Right lobe of liver (tissue), 6 donors: ENCODE measurements at regions not wholly inside any gene's neighbourhood (a gene's known extent, or its start where the extent isn't known, plus 50 kb on each side); places are given as distances from the start of the nearest gene placed in this dataset.

Experiments used
- ATAC-seq, 4 donors: fragments of 200-7000 bp; cut with Tn5 transposase; one replicate each; pipeline ENCODE4 v1.9.1; 2020; ENCODE audit warnings: mild to moderate bottlenecking in 4 of 4, moderate library complexity in 4 of 4
- DNase-seq, 3 donors: peaks; one replicate each; pipeline ENCODE4 v3.0.0-alpha.2; 2020
- H3K27ac ChIP-seq, 3 donors: fragments of 200-600 bp; one replicate each; pipeline ENCODE4 v1.8.0; 2022
- H3K27me3 ChIP-seq, 2 donors: fragments of 200-600 bp; one replicate each; pipeline ENCODE4 v1.8.0; 2022
- H3K36me3 ChIP-seq, 4 donors: fragments of 200-600 bp; sonication (generic) in 1 of 4; one replicate each; pipeline versions ENCODE4 v1.5.1 to v1.8.0; 2017 to 2022; ENCODE audit warnings: control low read depth in 1 of 4
- H3K4me1 ChIP-seq, 4 donors: fragments of 200-600 bp; sonication (generic) in 1 of 4; one replicate each; pipeline versions ENCODE4 v1.5.1 to v1.8.0; 2017 to 2022; ENCODE audit warnings: control low read depth in 1 of 4
- H3K4me3 ChIP-seq, 3 donors: fragments of 200-600 bp; one replicate each; pipeline ENCODE4 v1.8.0; 2022
- H3K9me3 ChIP-seq, 4 donors: fragments of 200-600 bp; sonication (generic) in 1 of 4; one replicate each; pipeline versions ENCODE4 v1.5.1 to v1.8.0; 2017 to 2022; ENCODE audit warnings: control low read depth in 1 of 4
- CTCF ChIP-seq, 4 donors: fragments of 200-600 bp in 3 of 4; fragments of 450-650 bp in 1 of 4; IDR thresholded peaks; one replicate each; pipeline versions ENCODE4 v1.5.1 to v1.8.0; 2016 to 2022; ENCODE audit warnings: antibody characterized with exemption in 4 of 4, mild to moderate bottlenecking in 2 of 4
- POLR2A ChIP-seq: fragments of 450-650 bp; IDR thresholded peaks from one replicate; pipeline ENCODE4 v1.6.1; 2017; ENCODE audit warnings: antibody characterized with exemption, mild to moderate bottlenecking
- WGBS: methylation state at CpG from one replicate; pipeline ENCODE4 v1.1.6; 2018; ENCODE audit warnings: low coverage, low lambda C conversion rate; ENCODE audit not compliant: insufficient coverage; ENCODE audit errors: missing lambda C conversion rate; 5-methylcytosine and 5-hydroxymethylcytosine counted together
- intact Hi-C, 2 donors: fragments of 100-400 bp; cut with DNase I; formaldehyde crosslinking; loops; one replicate each; pipeline versions ENCODE4 v1.11.2 to v1.14.1; 2022
- donor health status: DM: no; HTN: yes; CAD: no.
- donor health status: DM: no; HTN: no; CAD: no.
- donor health status: DM: no; HTN: no; CAD: no.
- donor health status: DM: no; HTN: yes; CAD: no.
- donor health status: DM: no; HTN: yes; CAD: no.

- H3K4me1 ChIP-seq, result no peaks in the 10 kb centered on the region
- H3K9me3 ChIP-seq, result no peaks in the 10 kb centered on the region
- H3K4me3 ChIP-seq, result no peak overlapping the region
- no peak for TF ChIP-seq POLR2A
- no peak for TF ChIP-seq CTCF (IDR thresholded peaks at IDR 0.05)
- no peaks in the 10 kb centered on the region for H3K27me3 ChIP-seq
- DNase-seq (no peak), ATAC-seq (no peak)
- no peak overlapping the region for H3K27ac ChIP-seq
- H3K36me3 ChIP-seq, result no peaks in the 10 kb centered on the region
- WGBS, result 52% methylated on average over 2 of the region's 2 CpGs
- intact Hi-C loops, result no loop called here
Measured at GRCh38 chr18:73927496-73927895, 220.1 kb downstream of the FBXO15 start.

- DNase-seq (no peak), ATAC-seq (no peak)
- H3K4me1 ChIP-seq, result no peaks in the 10 kb centered on the region
- H3K27ac ChIP-seq, result no peak overlapping the region
- H3K4me3 ChIP-seq, result no peak overlapping the region
- intact Hi-C loops, result no loop called here
- no peaks in the 10 kb centered on the region for H3K36me3 ChIP-seq
- TF ChIP-seq POLR2A (no peak), CTCF (IDR thresholded peaks at IDR 0.05) (no peak)
- WGBS, result 43% methylated on average over 3 of the region's 3 CpGs
- no peaks in the 10 kb centered on the region for H3K9me3 ChIP-seq
- H3K27me3 ChIP-seq, result no peaks in the 10 kb centered on the region
Measured at GRCh38 chr18:73924836-73925235, 222.8 kb downstream of the FBXO15 start.

DNA sequence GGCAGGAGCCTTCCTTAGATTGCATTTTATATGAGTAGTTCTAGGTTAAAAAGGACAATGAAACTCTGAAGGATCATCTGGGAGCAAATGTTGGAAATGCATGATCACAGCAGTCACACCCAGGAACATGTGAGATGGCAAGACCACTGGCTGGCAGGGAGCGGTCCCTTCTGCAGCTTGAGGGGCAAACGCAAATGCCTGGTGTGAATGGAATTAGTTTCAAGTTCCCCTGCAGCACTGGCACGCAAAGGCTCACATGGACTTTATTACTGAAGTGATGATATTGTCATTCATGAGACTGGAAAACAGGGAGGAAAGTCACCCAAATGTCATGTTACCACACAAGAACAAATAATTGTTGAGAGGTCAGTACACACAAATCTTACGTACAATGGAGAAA is 223.3 kb downstream of the FBXO15 start:
- DNase-seq, result no peak
- no peak for ATAC-seq
- Histone ChIP-seq H3K36me3 (no peaks in the 10 kb centered on the region), H3K4me1 (no peaks in the 10 kb centered on the region), H3K27ac (no peak overlapping the region), H3K4me3 (no peak overlapping the region), H3K9me3 (no peaks in the 10 kb centered on the region), H3K27me3 (no peaks in the 10 kb centered on the region)
- WGBS, result 39% methylated on average over 4 of the region's 4 CpGs
- intact Hi-C loops, result no loop called here
- TF ChIP-seq POLR2A (no peak), CTCF (IDR thresholded peaks at IDR 0.05) (no peak)

- no peaks in the 10 kb centered on the region for H3K4me1 ChIP-seq
- H3K27ac ChIP-seq, result no peak overlapping the region
- H3K9me3 ChIP-seq, result no peaks in the 10 kb centered on the region
- ATAC-seq, result no peak
- no peak overlapping the region for H3K4me3 ChIP-seq
- DNase-seq, result no peak
- H3K36me3 ChIP-seq, result no peaks in the 10 kb centered on the region
- 60% methylated on average over 3 of the region's 3 CpGs for WGBS
- intact Hi-C loops, result no loop called here
- no peaks in the 10 kb centered on the region for H3K27me3 ChIP-seq
- no peak for TF ChIP-seq CTCF (IDR thresholded peaks at IDR 0.05)
- TF ChIP-seq POLR2A, result no peak
Measured at GRCh38 chr18:73923866-73924265, 223.8 kb downstream of the FBXO15 start.

GRCh38 chr18:73920033-73920432 is 227.6 kb downstream of the FBXO15 start:
- Histone ChIP-seq H3K27me3 (peaks cover 0 to 5% of the 10 kb centered on the region in 2 donors), H3K4me3 (no peak overlapping the region), H3K9me3 (no peaks in the 10 kb centered on the region), H3K4me1 (no peaks in the 10 kb centered on the region), H3K27ac (no peak overlapping the region), H3K36me3 (no peaks in the 10 kb centered on the region)
- ATAC-seq (no peak), DNase-seq (no peak)
- intact Hi-C loops, result no loop called here
- no peak for TF ChIP-seq CTCF (IDR thresholded peaks at IDR 0.05)
- 42% methylated on average over 2 of the region's 2 CpGs for WGBS
